ENCODE measurements at regions not wholly inside any gene's neighbourhood (a gene's known extent, or its start where the extent isn't known, plus 50 kb on each side); places are given as distances from the start of the nearest gene placed in this dataset.
"Not testable (repeated sequence)": the region's sequence is repeated elsewhere in the genome, so short reads cannot be mapped to it uniquely, and the experiment has no call there.

DNA sequence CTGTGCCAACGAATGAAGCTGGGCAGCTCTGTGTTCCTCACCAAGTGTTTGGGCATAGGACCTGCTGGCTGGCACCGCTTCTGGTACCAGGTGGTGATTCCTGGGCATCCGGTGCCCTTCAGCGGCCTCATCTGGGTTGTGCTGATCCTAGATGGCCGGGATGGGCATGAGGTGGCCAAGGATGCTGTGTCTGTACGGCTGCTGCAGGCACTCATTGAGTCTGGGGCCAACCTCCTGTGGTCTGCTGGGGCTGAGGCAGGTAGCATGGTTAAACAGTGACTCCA lies 96.1 kb upstream of the PLEKHM1 start:
- DNase-seq (ENCODE audit: low read depth) = not testable (repeated sequence)

GRCh38 chr17:45592433-45592923 lies 102.0 kb upstream of the PLEKHM1 start:
- DNase-seq (ENCODE audit: low read depth) = peak; percentile 55

GRCh38 chr17:45596347-45596746 lies 105.8 kb upstream of the PLEKHM1 start:
- DNase-seq (ENCODE audit: low read depth) = not testable (repeated sequence)

DNA sequence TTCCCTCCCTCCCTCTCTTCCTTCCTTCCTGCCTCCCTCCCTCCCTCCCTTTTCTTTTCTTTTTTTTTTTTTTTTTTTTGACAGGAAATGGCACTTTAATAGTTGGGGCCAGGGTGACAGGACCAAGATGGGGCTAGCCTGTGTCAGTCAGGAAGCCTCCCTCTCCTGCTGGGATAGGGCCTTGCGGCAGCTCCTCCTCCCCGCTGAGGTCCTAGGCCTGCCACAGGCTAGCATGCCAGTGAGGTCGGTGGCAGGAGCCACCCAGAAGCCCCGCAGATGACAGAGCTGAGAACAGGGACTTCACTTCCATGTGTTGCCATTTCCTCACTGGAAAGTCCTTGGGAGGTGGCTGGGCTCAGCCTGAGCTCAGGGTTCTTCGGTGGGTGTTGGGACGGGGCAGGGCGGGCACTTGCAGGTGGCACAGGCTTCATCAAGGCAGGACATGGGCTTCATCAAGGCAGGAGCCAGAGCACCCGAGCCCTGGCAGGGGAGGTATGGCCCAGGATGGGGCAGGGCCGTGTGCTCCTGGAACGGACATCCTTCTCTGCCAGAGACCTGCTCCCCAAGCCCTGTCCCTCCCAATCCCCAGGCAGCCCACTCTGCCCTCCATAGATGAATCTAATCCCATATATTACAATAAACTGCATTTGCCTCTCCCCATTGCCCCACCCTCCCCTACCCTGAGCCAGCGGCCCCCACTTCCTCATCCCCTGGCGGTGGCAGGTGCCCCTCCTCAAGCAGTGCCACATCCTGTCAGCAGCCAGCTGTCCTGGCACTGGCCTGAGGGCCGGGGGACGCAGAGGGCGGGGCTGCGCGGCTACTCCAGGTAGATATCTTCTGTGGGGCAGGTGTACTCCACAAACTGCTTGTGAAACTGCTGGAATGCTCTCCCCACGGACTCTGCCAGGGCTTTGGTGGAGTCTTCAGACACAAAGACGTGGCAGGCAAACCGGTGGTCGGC lies 109.8 kb upstream of the PLEKHM1 start:
- not testable (repeated sequence) for DNase-seq (ENCODE audit: low read depth)

- not testable (repeated sequence) for DNase-seq (ENCODE audit: low read depth)
These were observed 110.5 kb upstream of the PLEKHM1 start for GRCh38 chr17:45601013-45601412.

- not testable (repeated sequence) for DNase-seq (ENCODE audit: low read depth)
These were observed 111.4 kb upstream of the PLEKHM1 start for GRCh38 chr17:45601605-45602539.

DNA sequence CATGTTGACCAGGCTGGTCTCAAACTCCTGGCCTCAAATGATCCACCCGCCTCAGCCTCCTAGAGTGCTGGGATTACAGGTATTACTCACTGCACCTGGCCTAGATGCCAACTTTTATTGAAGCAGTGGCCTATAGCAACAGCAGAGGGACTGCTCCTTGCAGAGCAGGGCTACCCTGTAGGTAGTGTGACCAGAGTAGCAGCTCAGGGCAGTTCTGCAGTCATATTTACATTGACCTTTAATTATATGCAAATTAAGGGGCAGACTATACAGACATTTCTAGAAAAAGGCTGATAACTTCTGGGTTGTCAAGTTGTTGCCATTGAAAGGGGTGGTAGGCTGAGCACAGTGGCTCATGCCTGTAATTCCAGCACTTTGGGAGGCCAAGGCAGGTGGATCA lies 115.2 kb upstream of the PLEKHM1 start:
- not testable (repeated sequence) for DNase-seq (ENCODE audit: low read depth)

DNA sequence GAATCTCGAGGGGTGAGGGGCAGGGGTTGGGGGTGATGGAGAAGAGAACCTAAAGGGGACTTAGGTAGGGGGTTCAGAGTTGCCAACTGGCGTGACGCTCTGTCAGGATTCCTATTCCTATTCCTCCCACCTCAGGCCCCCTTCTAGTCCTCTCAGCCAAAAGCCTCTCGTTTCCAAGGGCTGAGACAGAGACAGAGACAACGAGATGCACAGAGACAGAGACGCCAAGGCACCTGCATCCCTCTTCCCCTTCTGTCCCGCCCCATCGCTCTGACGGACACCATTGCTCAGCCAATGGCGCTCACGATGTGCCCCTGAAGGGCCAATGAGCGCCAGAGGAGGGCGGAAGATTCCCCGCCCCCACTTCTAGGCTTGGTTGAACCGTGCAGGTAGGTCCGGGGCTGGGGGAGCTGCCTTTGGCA lies 129.5 kb upstream of the PLEKHM1 start:
- DNase-seq (ENCODE audit: low read depth) = peak; percentile 70

DNA sequence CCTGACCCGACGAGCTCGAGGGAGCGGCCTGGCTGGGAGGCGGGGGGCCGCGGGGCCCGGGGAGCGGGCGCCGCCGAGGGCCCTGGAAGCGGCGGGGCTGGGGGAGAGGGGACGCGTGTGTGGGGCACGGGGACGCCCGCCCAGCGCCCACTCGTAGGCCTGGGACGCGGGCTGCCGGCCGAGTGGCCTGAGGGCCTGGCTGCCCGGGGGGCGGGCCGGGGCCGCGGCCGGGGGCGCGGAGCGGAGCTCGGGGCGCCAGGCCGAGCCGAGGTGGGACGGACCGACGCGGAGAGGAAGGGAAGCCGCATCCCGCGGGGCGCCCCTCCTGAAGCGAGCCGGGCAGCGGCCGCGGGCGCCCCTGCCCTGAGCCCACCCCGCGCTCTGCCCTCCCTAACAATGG lies 129.9 kb upstream of the PLEKHM1 start:
- not testable (repeated sequence) for DNase-seq (ENCODE audit: low read depth)

- DNase-seq (ENCODE audit: low read depth) = not testable (repeated sequence)
These were observed 130.6 kb upstream of the PLEKHM1 start for GRCh38 chr17:45621087-45621486.

- not testable (repeated sequence) for DNase-seq (ENCODE audit: low read depth)
These were observed 131.8 kb upstream of the PLEKHM1 start for GRCh38 chr17:45622295-45622694.

DNA sequence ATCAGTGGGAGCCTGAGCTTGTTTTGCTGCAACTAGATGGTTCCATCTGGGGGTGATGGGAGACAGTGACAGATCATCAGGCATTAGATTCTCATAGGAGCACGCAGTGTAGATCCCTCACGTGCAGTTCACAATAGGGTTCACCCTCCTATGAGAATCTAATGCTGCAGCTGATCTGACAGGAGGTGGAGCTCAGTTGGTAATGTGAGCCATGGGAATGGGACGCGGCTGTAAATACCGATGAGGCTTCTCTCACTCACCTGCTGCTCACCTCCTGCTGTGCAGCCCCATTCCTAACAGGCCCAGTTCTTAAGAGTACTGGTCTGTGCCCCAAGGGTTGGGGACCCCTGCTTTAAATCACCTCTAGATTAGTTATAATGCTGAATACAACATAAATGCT lies 137.5 kb upstream of the PLEKHM1 start:
- DNase-seq (ENCODE audit: low read depth) = no peak

- no peak for DNase-seq (ENCODE audit: low read depth)
These were observed 141.4 kb upstream of the PLEKHM1 start for GRCh38 chr17:45631941-45632340.

DNA sequence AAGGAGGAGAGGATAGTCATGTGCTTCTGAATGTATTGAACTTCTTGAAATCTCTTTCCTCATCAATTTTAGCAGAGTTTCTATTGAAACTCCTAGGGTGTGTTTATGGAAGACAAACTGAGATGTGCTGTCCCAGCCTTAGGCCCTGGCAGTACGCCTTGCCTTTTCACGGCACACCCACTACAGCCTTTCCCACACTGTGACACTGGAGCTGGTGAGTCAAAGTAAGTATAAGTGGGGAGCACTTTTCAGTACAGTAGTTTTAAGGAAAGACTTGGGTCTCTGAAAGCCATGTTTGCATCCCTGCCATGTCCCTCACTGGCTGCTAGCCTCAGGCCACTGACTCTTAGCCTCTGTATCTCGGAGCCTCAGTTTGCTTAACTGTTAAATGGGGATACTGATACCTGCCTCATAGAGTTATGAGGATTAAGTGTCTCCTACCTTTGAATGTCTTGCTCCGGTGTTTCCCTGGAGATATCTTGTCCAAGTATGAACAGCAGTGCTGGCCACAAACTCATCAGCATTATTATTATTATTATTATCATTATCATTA lies 144.7 kb upstream of the CRHR1 start:
- DNase-seq (ENCODE audit: low read depth) = no peak

DNA sequence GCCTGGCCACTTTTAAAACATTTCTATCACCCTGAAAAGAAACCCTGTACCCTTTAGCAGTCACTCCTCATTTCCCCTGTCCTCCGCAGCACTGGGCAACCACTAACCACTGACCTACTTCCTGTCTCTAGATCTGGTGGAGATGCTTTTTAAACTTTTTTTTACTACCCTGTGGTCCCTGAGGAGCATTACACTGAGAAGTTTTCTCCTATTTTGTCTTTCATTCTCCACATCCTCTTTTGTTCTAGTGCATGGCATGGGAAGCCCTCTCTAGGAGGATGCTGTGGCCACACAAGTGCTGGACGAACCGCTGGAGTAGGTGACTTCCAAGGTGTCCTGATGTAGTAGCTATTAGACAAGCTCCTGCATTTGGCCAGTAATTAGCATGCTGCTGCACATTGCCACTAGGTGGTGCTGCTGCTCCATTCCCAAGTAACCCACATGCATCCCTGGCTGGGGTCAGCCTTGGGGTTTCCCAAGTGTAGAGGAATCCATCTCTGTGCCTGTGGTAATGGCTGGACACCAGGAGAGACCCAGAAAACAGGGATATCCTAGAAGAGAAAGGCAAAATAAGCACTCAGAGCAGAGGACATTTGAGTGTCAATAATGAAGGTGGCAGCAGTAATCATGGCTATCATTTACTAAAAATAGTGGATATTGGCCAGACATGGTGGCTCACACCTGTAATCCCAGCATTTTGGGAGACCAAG lies 143.8 kb upstream of the CRHR1 start:
- DNase-seq (ENCODE audit: low read depth) = peak; percentile 43

DNA sequence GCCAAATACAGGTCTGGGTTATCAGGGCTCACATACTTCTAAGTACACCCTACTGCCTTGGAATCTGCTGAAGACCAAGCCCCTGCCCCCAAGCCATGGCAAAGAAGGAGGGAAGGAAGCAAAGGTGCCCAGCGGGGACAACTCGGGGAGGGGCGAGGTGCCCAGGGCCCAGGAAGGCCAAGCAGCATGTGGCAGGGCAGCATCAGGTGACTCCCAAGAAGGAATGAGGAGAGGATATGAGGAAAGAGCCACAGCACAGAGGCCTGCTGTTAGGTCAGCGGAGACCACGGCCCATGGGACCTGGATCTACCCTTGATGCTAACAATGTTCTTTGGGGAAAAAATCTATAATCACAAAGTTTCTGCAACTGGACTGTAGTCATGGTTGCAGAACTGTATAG lies 142.6 kb upstream of the CRHR1 start:
- DNase-seq (ENCODE audit: low read depth) = no peak

DNA sequence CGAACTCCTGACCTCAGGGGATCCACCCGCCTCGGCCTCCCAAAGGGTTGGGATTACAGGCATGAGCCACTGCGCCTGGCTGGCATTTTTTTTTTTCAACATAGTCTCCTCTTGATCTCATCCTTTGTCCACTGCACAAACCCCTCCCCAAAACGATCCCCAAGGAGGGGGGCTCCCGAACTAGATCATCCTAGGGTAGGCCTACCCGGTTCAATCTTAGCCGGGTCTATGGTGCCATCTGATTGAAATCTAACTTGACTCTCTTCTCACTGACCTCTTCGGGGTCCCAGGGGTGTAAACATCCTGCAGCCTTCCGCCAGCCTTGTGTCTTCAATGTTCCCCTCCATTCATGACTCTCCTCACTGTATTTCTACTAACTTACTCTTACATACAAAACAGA lies 140.5 kb upstream of the CRHR1 start:
- no peak for DNase-seq (ENCODE audit: low read depth)

- not testable (repeated sequence) for DNase-seq (ENCODE audit: low read depth)
These were observed 139.5 kb upstream of the CRHR1 start for GRCh38 chr17:45644637-45645036.

GRCh38 chr17:45645330-45645729 lies 138.8 kb upstream of the CRHR1 start:
- DNase-seq (ENCODE audit: low read depth) = no peak

DNA sequence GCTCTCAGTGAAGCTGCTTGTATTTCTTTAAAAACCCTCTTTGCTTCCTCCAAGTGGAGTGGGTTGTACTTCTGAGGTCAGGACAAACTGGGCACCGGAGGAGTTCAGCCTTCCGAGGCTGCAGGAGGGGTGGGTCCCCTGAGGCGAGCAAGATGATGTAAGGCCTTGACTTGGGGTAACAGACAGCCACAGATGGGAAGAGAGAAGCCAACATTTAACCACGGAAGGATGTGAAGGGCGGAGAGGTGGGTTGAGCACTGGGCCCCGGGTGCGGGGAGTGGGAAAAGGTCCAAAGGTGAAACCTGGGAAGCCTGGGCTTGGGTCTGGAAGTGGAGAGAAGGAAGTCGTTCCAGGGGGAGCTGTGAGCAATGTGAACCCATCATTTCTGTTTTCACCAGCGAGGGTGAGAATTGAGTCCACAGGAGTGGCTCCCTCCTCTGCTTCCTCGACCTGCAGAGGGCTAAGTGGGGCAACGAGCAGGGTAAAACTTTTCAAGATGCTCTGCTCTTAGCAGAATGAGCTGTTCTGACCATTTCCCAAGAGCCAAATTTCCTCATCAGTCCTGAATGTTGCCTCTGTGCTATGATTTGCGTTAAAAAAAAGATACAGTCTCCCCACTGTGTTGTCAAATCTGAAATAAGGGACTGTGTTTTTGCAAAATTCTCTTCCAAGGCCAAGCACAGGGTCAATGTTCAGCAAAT lies 137.7 kb upstream of the CRHR1 start:
- no peak for DNase-seq (ENCODE audit: low read depth)

GRCh38 chr17:45648642-45649041 lies 135.5 kb upstream of the CRHR1 start:
- DNase-seq (ENCODE audit: low read depth) = no peak
